Osteoblast (primary cell): ENCODE measurements at regions not wholly inside any gene's neighbourhood (a gene's known extent, or its start where the extent isn't known, plus 50 kb on each side); places are given as distances from the start of the nearest gene placed in this dataset.

Experiments used
- DNase-seq: peaks from one replicate; pipeline ENCODE4 v3.0.0; 2011; ENCODE audit warnings: low spot score, mixed read lengths; ENCODE audit not compliant: insufficient read length; ENCODE audit errors: missing footprints
- H2AFZ ChIP-seq: 2 replicates; pipeline ENCODE4 v1.6.0; 2011; ENCODE audit warnings: mild to moderate bottlenecking, low read length
- H3K27ac ChIP-seq: 2 replicates; pipeline ENCODE4 v1.5.1; 2011; ENCODE audit warnings: mild to moderate bottlenecking, low read depth, low read length, moderate library complexity
- H3K27me3 ChIP-seq: 2 replicates; pipeline ENCODE4 v1.6.0; 2012; ENCODE audit warnings: mild to moderate bottlenecking, control low read depth, inconsistent platforms, low read length, moderate library complexity; ENCODE audit not compliant: insufficient read depth
- H3K36me3 ChIP-seq: 2 replicates; pipeline ENCODE4 v1.5.1; 2011; ENCODE audit warnings: mild to moderate bottlenecking, low read length, control low read depth, moderate library complexity; ENCODE audit not compliant: insufficient read depth
- H3K4me1 ChIP-seq: 2 replicates; pipeline ENCODE4 v1.5.1; 2011; ENCODE audit warnings: mild to moderate bottlenecking, low read length, control low read depth, moderate library complexity; ENCODE audit not compliant: insufficient read depth
- H3K4me2 ChIP-seq: 2 replicates; pipeline ENCODE4 v1.6.0; 2011; ENCODE audit warnings: mild to moderate bottlenecking, low read length; ENCODE audit not compliant: insufficient read depth
- H3K4me3 ChIP-seq: fragments of 200-600 bp; sonication (generic); 3 replicates; pipeline ENCODE4 v1.5.1; 2012; ENCODE audit warnings: mild to moderate bottlenecking, low read length, inconsistent platforms; ENCODE audit not compliant: insufficient read depth
- H3K79me2 ChIP-seq: 2 replicates; pipeline ENCODE4 v1.6.0; 2012; ENCODE audit warnings: mild to moderate bottlenecking, low read length, control low read depth, inconsistent platforms; ENCODE audit not compliant: insufficient read depth
- H3K9me3 ChIP-seq: 2 replicates; pipeline ENCODE4 v1.5.1; 2011; ENCODE audit warnings: low read depth, low read length, control low read depth
- H4K20me1 ChIP-seq: 2 replicates; pipeline ENCODE4 v1.6.0; 2012; ENCODE audit warnings: mild to moderate bottlenecking, low read length, control low read depth; ENCODE audit not compliant: insufficient read depth
- CTCF ChIP-seq: IDR thresholded peaks from 2 replicates; pipeline ENCODE4 v1.5.1; 2011; ENCODE audit warnings: mild to moderate bottlenecking, low read depth, low read length, moderate library complexity; ENCODE audit errors: extremely low read depth

GRCh38 chr6:78611886-78612480 lies 255.4 kb upstream of the IRAK1BP1 start:
- Histone ChIP-seq H3K79me2 (no peaks in the 10 kb centered on the region), H3K4me1 (peaks cover 25% of the 10 kb centered on the region), H3K9me3 (no peaks in the 10 kb centered on the region), H3K27me3 (no peaks in the 10 kb centered on the region), H3K4me2 (no peak overlapping the region), H3K27ac (no peak overlapping the region), H3K36me3 (no peaks in the 10 kb centered on the region), H2AFZ (no peak overlapping the region), H3K4me3 (no peak overlapping the region), H4K20me1 (no peaks in the 10 kb centered on the region)
- no peak for DNase-seq
- TF ChIP-seq CTCF, result peak; percentile 65

- peak overlapping the region; percentile 53 for H2AFZ ChIP-seq
- TF ChIP-seq CTCF, result no peak
- no peaks in the 10 kb centered on the region for H3K9me3 ChIP-seq
- H3K4me1 ChIP-seq, result peaks cover 10% of the 10 kb centered on the region
- H3K4me2 ChIP-seq, result peak overlapping the region; percentile 57
- H3K36me3 ChIP-seq, result no peaks in the 10 kb centered on the region
- no peak for DNase-seq
- H3K27ac ChIP-seq, result no peak overlapping the region
- H4K20me1 ChIP-seq, result no peaks in the 10 kb centered on the region
- no peaks in the 10 kb centered on the region for H3K27me3 ChIP-seq
- H3K79me2 ChIP-seq, result no peaks in the 10 kb centered on the region
- no peak overlapping the region for H3K4me3 ChIP-seq
These were observed 252.4 kb upstream of the IRAK1BP1 start for GRCh38 chr6:78614961-78615360.

- Histone ChIP-seq H3K4me2 (peak overlapping the region; percentile 57), H3K4me1 (peaks cover 10% of the 10 kb centered on the region), H3K4me3 (no peak overlapping the region), H2AFZ (peak overlapping the region; percentile 53), H3K9me3 (no peaks in the 10 kb centered on the region), H3K27me3 (no peaks in the 10 kb centered on the region), H3K36me3 (no peaks in the 10 kb centered on the region), H4K20me1 (no peaks in the 10 kb centered on the region), H3K79me2 (no peaks in the 10 kb centered on the region), H3K27ac (no peak overlapping the region)
- DNase-seq, result no peak
- TF ChIP-seq CTCF, result no peak
These were observed 251.9 kb upstream of the IRAK1BP1 start for GRCh38 chr6:78615430-78615904.

- Histone ChIP-seq H3K4me3 (no peak overlapping the region), H3K4me1 (peaks cover 10% of the 10 kb centered on the region), H3K4me2 (no peak overlapping the region), H3K79me2 (no peaks in the 10 kb centered on the region), H3K36me3 (no peaks in the 10 kb centered on the region), H3K27ac (no peak overlapping the region), H2AFZ (no peak overlapping the region), H3K9me3 (no peaks in the 10 kb centered on the region), H3K27me3 (no peaks in the 10 kb centered on the region), H4K20me1 (no peaks in the 10 kb centered on the region)
- no peak for TF ChIP-seq CTCF
- DNase-seq, result no peak
These were observed 248.4 kb upstream of the IRAK1BP1 start for GRCh38 chr6:78618970-78619369.
